CD4-positive, alpha-beta T cell (primary cell): ENCODE measurements at regions not wholly inside any gene's neighbourhood (a gene's known extent, or its start where the extent isn't known, plus 50 kb on each side); places are given as distances from the start of the nearest gene placed in this dataset.
A peak's percentile ranks its signal among the peaks of the same experiment; 100 is the strongest.

Experiments used
- ATAC-seq: fragments of 200-7000 bp; cut with Tn5 transposase; one replicate; pipeline ENCODE4 v1.10.0; 2022; ENCODE audit warnings: mild to moderate bottlenecking; ENCODE audit not compliant: poor library complexity
- CTCF ChIA-PET: fragments of 350-600 bp; sonication (Branson Sonifier 250); formaldehyde crosslinking; loops from one replicate; lab custom pipeline; 2021; ENCODE audit warnings: antibody characterized with exemption, inconsistent platforms; lab: Charles Lee
- POLR2A ChIA-PET: fragments of 350-600 bp; sonication (Branson Sonifier 250); formaldehyde crosslinking; loops from one replicate; lab custom pipeline; 2021; ENCODE audit warnings: antibody characterized with exemption, inconsistent platforms; lab: Charles Lee
- DNase-seq, 14 experiments: peaks; one replicate each; pipeline ENCODE4 v3.0.0-alpha.2; 2013 to 2020; ENCODE audit warnings: mixed read lengths in 2 of 14
- H3K27ac ChIP-seq, 2 donors: one replicate each; pipeline versions ENCODE4 v1.5.1 to v1.7.0; 2013; ENCODE audit warnings: low read length in 2 of 2, low read depth in 1 of 2, mild to moderate bottlenecking in 1 of 2
- H3K27me3 ChIP-seq, 2 experiments: 1 replicate in 1 of 2; 2 replicates in 1 of 2; pipeline versions ENCODE4 v1.6.1 to v1.7.0; 2013; ENCODE audit warnings: low read length in 2 of 2, control low read depth in 1 of 2, mild to moderate bottlenecking in 1 of 2, moderate library complexity in 1 of 2; ENCODE audit not compliant: insufficient read depth in 2 of 2, control insufficient read depth in 1 of 2
- H3K36me3 ChIP-seq: one replicate; pipeline ENCODE4 v1.6.1; 2013; ENCODE audit warnings: low read length, control low read depth; ENCODE audit not compliant: insufficient read depth
- H3K4me1 ChIP-seq: one replicate; pipeline ENCODE4 v1.6.1; 2013; ENCODE audit warnings: low read length, control low read depth; ENCODE audit not compliant: insufficient read depth
- H3K4me3 ChIP-seq: one replicate; pipeline ENCODE4 v1.5.1; 2013; ENCODE audit warnings: mild to moderate bottlenecking, low read length, moderate library complexity
- H3K9me3 ChIP-seq, 2 experiments: 1 replicate in 1 of 2; 2 replicates in 1 of 2; pipeline versions ENCODE4 v1.6.1 to v1.7.0; 2013; ENCODE audit warnings: low read length in 2 of 2, mild to moderate bottlenecking in 2 of 2, control low read depth in 1 of 2, moderate library complexity in 1 of 2; ENCODE audit not compliant: control insufficient read depth in 1 of 2, insufficient read depth in 1 of 2
- H3K27ac Mint-ChIP-seq: one replicate; pipeline ENCODE4 v1.8.0; 2020; ENCODE audit warnings: mixed read lengths
- H3K27me3 Mint-ChIP-seq: one replicate; pipeline ENCODE4 v1.8.0; 2021; ENCODE audit warnings: mixed read lengths
- H3K36me3 Mint-ChIP-seq: one replicate; pipeline ENCODE4 v1.8.0; 2021; ENCODE audit warnings: low read depth, mixed read lengths
- H3K4me1 Mint-ChIP-seq: one replicate; pipeline ENCODE4 v1.8.0; 2021; ENCODE audit warnings: low read depth, mixed read lengths
- H3K4me3 Mint-ChIP-seq: one replicate; pipeline ENCODE4 v1.8.0; 2020; ENCODE audit warnings: mild to moderate bottlenecking, mixed read lengths
- H3K9me3 Mint-ChIP-seq: one replicate; pipeline ENCODE4 v1.8.0; 2020; ENCODE audit warnings: mixed read lengths
- intact Hi-C, 2 experiments: fragments of 100-400 bp; cut with DNase I in 1 of 2; cut with micrococcal nuclease in 1 of 2; formaldehyde crosslinking; loops; one replicate each; pipeline versions ENCODE4 v1.15.1 to v1.9.0; 2023 to 2025; cut with DNase I, micrococcal nuclease
- TF ChIP-seq, protein P1 (sequence below): fragments of 200-600 bp; IDR thresholded peaks from one replicate; pipeline ENCODE4 v1.8.0; 2022; ENCODE audit warnings: antibody characterized with exemption, mild to moderate bottlenecking

DNA sequence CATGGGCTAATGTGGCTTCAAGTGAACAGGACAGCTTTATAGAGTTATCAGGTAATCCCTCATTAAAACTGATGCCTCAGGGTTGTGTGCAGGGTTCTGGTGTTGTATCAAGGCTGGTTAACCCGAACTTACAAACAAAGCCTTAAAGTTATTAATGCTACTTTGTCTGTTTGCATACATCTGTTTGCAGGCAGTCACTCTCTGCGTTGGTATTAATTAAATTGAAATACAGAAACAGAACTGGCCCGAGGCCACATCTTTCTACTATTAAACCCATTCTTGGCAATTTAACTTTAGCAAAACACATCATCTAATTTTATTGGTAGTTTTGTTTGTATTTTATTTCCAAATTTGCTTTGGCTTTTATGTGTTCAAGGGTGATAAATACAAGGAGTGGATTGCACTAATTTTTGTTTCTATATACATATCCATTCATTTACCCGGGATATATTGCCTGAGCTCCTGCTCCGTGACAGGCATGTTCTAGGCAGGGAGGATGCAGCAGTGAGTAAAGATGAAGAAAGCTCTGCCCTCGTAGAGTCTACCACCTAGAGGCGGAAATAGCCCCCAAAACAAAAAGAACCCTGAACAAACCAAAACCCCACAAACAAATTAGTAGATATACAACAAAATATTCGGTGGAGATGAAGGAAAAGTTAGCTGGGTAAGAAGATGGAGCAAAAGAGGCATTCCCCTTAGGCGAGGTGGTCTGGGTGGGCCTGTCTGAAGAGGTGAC, 164.2 kb downstream of the MACROH2A1 start:
- no peaks in the 10 kb centered on the region for H3K36me3 Mint-ChIP-seq
- no peaks in the 10 kb centered on the region for H3K27me3 Mint-ChIP-seq
- no peaks in the 10 kb centered on the region for H3K4me1 Mint-ChIP-seq
- TF ChIP-seq, protein P1, sequence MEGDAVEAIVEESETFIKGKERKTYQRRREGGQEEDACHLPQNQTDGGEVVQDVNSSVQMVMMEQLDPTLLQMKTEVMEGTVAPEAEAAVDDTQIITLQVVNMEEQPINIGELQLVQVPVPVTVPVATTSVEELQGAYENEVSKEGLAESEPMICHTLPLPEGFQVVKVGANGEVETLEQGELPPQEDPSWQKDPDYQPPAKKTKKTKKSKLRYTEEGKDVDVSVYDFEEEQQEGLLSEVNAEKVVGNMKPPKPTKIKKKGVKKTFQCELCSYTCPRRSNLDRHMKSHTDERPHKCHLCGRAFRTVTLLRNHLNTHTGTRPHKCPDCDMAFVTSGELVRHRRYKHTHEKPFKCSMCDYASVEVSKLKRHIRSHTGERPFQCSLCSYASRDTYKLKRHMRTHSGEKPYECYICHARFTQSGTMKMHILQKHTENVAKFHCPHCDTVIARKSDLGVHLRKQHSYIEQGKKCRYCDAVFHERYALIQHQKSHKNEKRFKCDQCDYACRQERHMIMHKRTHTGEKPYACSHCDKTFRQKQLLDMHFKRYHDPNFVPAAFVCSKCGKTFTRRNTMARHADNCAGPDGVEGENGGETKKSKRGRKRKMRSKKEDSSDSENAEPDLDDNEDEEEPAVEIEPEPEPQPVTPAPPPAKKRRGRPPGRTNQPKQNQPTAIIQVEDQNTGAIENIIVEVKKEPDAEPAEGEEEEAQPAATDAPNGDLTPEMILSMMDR = no peak
- CTCF ChIA-PET = no interaction called here
- Histone ChIP-seq H3K4me3 (no peak overlapping the region), H3K9me3 (peaks cover 0 to 4% of the 10 kb centered on the region in 2 experiments), H3K36me3 (no peaks in the 10 kb centered on the region), H3K27me3 (no peaks in the 10 kb centered on the region), H3K4me1 (no peaks in the 10 kb centered on the region), H3K27ac (no peak overlapping the region)
- DNase-seq = peak in 1 of 14 experiments; percentile 4
- no peaks in the 10 kb centered on the region for H3K9me3 Mint-ChIP-seq
- H3K27ac Mint-ChIP-seq = no peak overlapping the region
- no peak for ATAC-seq
- intact Hi-C loops = no loop called here
- H3K4me3 Mint-ChIP-seq = no peak overlapping the region
- POLR2A ChIA-PET = no interaction called here

DNA sequence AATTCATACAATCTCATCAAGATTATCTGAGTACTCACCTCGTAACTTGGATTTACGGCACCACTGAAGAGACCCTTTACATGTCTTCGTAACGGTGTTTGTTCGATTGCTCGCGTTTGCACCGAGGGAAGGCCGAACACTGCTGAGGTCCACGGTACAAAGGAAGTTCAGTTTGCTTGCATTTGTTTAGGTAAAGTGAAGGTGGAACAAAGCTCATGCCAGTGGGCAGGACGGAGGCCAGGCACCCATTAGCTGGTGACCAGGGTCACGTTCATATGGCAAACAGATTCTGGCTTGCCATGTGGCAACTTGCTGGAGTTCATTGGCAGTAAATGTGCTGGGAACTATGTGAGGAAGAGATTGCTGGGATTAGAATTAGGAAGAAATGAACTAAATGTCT, 164.8 kb downstream of the MACROH2A1 start:
- Histone ChIP-seq H3K9me3 (peaks cover 0 to 4% of the 10 kb centered on the region in 2 experiments), H3K4me3 (no peak overlapping the region), H3K27me3 (no peaks in the 10 kb centered on the region), H3K4me1 (no peaks in the 10 kb centered on the region), H3K36me3 (no peaks in the 10 kb centered on the region), H3K27ac (no peak overlapping the region)
- TF ChIP-seq, protein P1 = no peak
- H3K9me3 Mint-ChIP-seq = no peaks in the 10 kb centered on the region
- H3K27ac Mint-ChIP-seq = no peak overlapping the region
- DNase-seq (no peak), ATAC-seq (no peak)
- intact Hi-C loops = no loop called here
- no peaks in the 10 kb centered on the region for H3K36me3 Mint-ChIP-seq
- H3K27me3 Mint-ChIP-seq = no peaks in the 10 kb centered on the region
- ChIA-PET POLR2A (no interaction called here), CTCF (no interaction called here)
- H3K4me1 Mint-ChIP-seq = no peaks in the 10 kb centered on the region
- H3K4me3 Mint-ChIP-seq = no peak overlapping the region

DNA sequence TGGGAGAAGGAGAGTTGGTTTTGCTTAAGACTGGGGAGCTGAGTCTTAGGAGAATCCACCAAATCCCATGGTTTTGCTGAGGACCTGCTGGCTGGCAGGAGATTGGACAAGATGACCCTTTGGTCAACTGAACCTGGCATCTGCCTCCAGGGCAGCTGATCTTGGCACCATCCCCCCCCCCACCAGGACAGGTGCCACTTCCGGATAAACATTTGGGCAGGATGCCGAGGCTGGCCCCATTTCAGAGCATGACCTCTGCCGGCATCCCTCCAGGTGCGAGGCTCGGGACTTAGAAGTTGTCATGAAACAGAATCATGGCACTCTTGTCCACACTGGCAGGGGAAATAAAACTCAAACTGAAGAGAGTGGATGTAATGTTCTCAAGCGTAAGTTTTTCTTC, 165.6 kb downstream of the MACROH2A1 start:
- CTCF ChIA-PET = no interaction called here
- ATAC-seq (no peak), DNase-seq (no peak)
- Histone ChIP-seq H3K27ac (no peak overlapping the region), H3K36me3 (no peaks in the 10 kb centered on the region), H3K27me3 (no peaks in the 10 kb centered on the region), H3K4me3 (no peak overlapping the region), H3K9me3 (peaks cover 0 to 4% of the 10 kb centered on the region in 2 experiments), H3K4me1 (no peaks in the 10 kb centered on the region)
- no peak overlapping the region for H3K4me3 Mint-ChIP-seq
- H3K36me3 Mint-ChIP-seq = no peaks in the 10 kb centered on the region
- no peaks in the 10 kb centered on the region for H3K27me3 Mint-ChIP-seq
- intact Hi-C loops = no loop called here
- no peaks in the 10 kb centered on the region for H3K9me3 Mint-ChIP-seq
- no peak overlapping the region for H3K27ac Mint-ChIP-seq
- POLR2A ChIA-PET = no interaction called here
- TF ChIP-seq, protein P1 = no peak
- H3K4me1 Mint-ChIP-seq = no peaks in the 10 kb centered on the region
